K562 (cell line): ENCODE measurements at regions not wholly inside any gene's neighbourhood (a gene's known extent, or its start where the extent isn't known, plus 50 kb on each side); places are given as distances from the start of the nearest gene placed in this dataset.

Experiments used
- ATAC-seq: fragments of 200-7000 bp; cut with Tn5 transposase; 3 replicates; pipeline ENCODE4 v1.9.1; 2020; ENCODE audit warnings: moderate library complexity
- BruUV-seq: library from RNA; stranded (reverse); fragments of 400-500 nt; replicated peaks from 2 replicates; lab custom pipeline; 2021; lab: Mats Ljungman, UMichigan
- CTCF ChIA-PET: fragments of 300-600 bp; formaldehyde crosslinking; extraction: SDS; loops from one replicate; lab custom pipeline; 2021; ENCODE audit warnings: low intra/inter-chr PET ratio; lab: Yijun Ruan, JAX
- POLR2A ChIA-PET: fragments of 300-600, 350-650 bp; sonication (Branson Sonifier 250); formaldehyde crosslinking; extraction: SDS; loops from one replicate; lab custom pipeline; 2021; ENCODE audit warnings: antibody characterized with exemption, inconsistent platforms; lab: Yijun Ruan, JAX
- DNase-seq, 4 experiments: peaks; one replicate each; pipeline versions ENCODE4 v3.0.0 to v3.0.0-alpha.2; 2011 to 2018; ENCODE audit warnings: low spot score in 3 of 4, mixed read lengths in 3 of 4; ENCODE audit errors: extremely low read depth in 1 of 4
- FAIRE-seq: peaks from 2 replicates; lab custom pipeline; 2011; peaks lifted over from hg19 to GRCh38; lab: Jason Lieb, UNC
- H2AFZ ChIP-seq: 2 replicates; pipeline ENCODE4 v1.6.0; 2011; ENCODE audit warnings: low read depth, low read length, control low read depth, inconsistent platforms
- H3K27ac ChIP-seq: fragments of 200-600 bp; 3 replicates; pipeline ENCODE4 v1.8.0; 2011; ENCODE audit warnings: low read depth, mild to moderate bottlenecking, control low read depth, inconsistent platforms, low read length, moderate library complexity, mixed read lengths; ENCODE audit errors: extremely low read depth
- H3K27me3 ChIP-seq, 2 experiments: fragments of 300-600 bp in 1 of 2; 2 replicates in 1 of 2; 3 replicates in 1 of 2; pipeline versions ENCODE4 v1.6.0 to v1.8.0; 2011; ENCODE audit warnings: inconsistent platforms in 2 of 2, low read length in 2 of 2, mild to moderate bottlenecking in 1 of 2, mixed read lengths in 1 of 2, moderate library complexity in 1 of 2; ENCODE audit not compliant: control insufficient read depth in 2 of 2, insufficient read depth in 2 of 2
- H3K36me3 ChIP-seq: fragments of 300-600 bp; 3 replicates; pipeline ENCODE4 v1.8.0; 2011; ENCODE audit warnings: mild to moderate bottlenecking, low read length, inconsistent platforms; ENCODE audit not compliant: control insufficient read depth, insufficient read depth
- H3K4me1 ChIP-seq, 2 experiments: fragments of 200-600 bp in 1 of 2; replicated peaks in 1 of 2; 2 replicates in 1 of 2; 3 replicates in 1 of 2; pipeline versions ENCODE4 v1.5.1 to v1.8.0; 2011; ENCODE audit warnings: inconsistent platforms in 2 of 2, low read length in 2 of 2, mild to moderate bottlenecking in 1 of 2, mixed read lengths in 1 of 2, moderate library complexity in 1 of 2; ENCODE audit not compliant: control insufficient read depth in 2 of 2, insufficient read depth in 2 of 2
- H3K4me2 ChIP-seq: 2 replicates; pipeline ENCODE4 v1.6.1; 2011; ENCODE audit warnings: low read length, control low read depth, inconsistent platforms, mixed read lengths; ENCODE audit not compliant: insufficient read depth
- H3K4me3 ChIP-seq: fragments of 200-600 bp; sonication (generic), shearing (Covaris generic); 2 replicates; pipeline ENCODE4 v1.5.1; 2016; ENCODE audit warnings: control low read depth, inconsistent platforms
- H3K79me2 ChIP-seq: fragments of 200-600 bp; 3 replicates; pipeline ENCODE4 v1.8.0; 2011; ENCODE audit warnings: low read length, inconsistent platforms; ENCODE audit not compliant: control insufficient read depth, insufficient read depth
- H3K9ac ChIP-seq, 2 experiments: 2 replicates each; pipeline versions ENCODE4 v1.6.0 to v1.6.1; 2011; ENCODE audit warnings: low read depth in 2 of 2, low read length in 2 of 2, control low read depth in 1 of 2, inconsistent platforms in 1 of 2, mild to moderate bottlenecking in 1 of 2, mixed read lengths in 1 of 2; ENCODE audit not compliant: insufficient read depth in 1 of 2
- H3K9me1 ChIP-seq: one replicate; pipeline ENCODE4 v1.6.0; 2011; ENCODE audit warnings: inconsistent platforms, mild to moderate bottlenecking, low read length, moderate library complexity; ENCODE audit not compliant: control insufficient read depth, insufficient read depth
- H3K9me3 ChIP-seq: replicated peaks from 2 replicates; pipeline ENCODE4 v1.5.1; 2011; ENCODE audit warnings: low read depth, low read length, inconsistent platforms; ENCODE audit not compliant: control insufficient read depth, insufficient read depth
- H4K20me1 ChIP-seq: replicated peaks from 2 replicates; pipeline ENCODE4 v1.6.1; 2011; ENCODE audit warnings: low read length, inconsistent platforms, mixed read lengths; ENCODE audit not compliant: control insufficient read depth, insufficient read depth
- C11orf30 ChIP-seq: fragments of 450-650 bp; IDR thresholded peaks from 2 replicates; pipeline ENCODE4 v1.6.1; 2016; ENCODE audit warnings: low read depth, mild to moderate bottlenecking
- EZH2 ChIP-seq: IDR thresholded peaks from 2 replicates; pipeline ENCODE4 v1.6.1; 2012; ENCODE audit warnings: low read depth, mild to moderate bottlenecking, inconsistent platforms, low read length, borderline replicate concordance
- HIVEP1 ChIP-seq: fragments of 250-450 bp; sonication (Bioruptor Pico); IDR thresholded peaks from 2 replicates; pipeline ENCODE4 v1.4.0; 2020; ENCODE audit warnings: mild to moderate bottlenecking
- JUND ChIP-seq, 2 experiments: IDR thresholded peaks; 2 replicates in 1 of 2; 3 replicates in 1 of 2; pipeline ENCODE4 v1.6.1; 2011; ENCODE audit warnings: borderline replicate concordance in 2 of 2, low read depth in 2 of 2, low read length in 2 of 2, improper control_type of control experiment in 1 of 2, missing biosample characterization in 1 of 2, missing genetic modification characterization in 1 of 2, missing genetic modification reagents in 1 of 2
- MAZ ChIP-seq, 2 experiments: fragments of 450-650 bp in 1 of 2; sonication (generic) in 1 of 2; formaldehyde crosslinking; IDR thresholded peaks in 1 of 2; conservative IDR thresholded peaks in 1 of 2; 2 replicates each; pipeline versions ENCODE4 v1.4.0 to v1.5.0; 2020; ENCODE audit warnings: mild to moderate bottlenecking in 1 of 2, missing genetic modification reagents in 1 of 2
- RCOR1 ChIP-seq, 2 experiments: IDR thresholded peaks; 2 replicates each; pipeline ENCODE4 v1.6.1; 2012; ENCODE audit warnings: low read depth in 2 of 2, low read length in 2 of 2, borderline replicate concordance in 1 of 2, improper control_type of control experiment in 1 of 2
- SIN3B ChIP-seq: fragments of 450-650 bp; IDR thresholded peaks from 2 replicates; pipeline ENCODE4 v1.6.1; 2017; ENCODE audit warnings: low read depth, mild to moderate bottlenecking, moderate library complexity
- SMAD2 ChIP-seq: fragments of 150-350 bp; IDR thresholded peaks from 2 replicates; pipeline ENCODE4 v1.6.1; 2014; ENCODE audit warnings: low read depth, mild to moderate bottlenecking, low read length
- TCF7L2 ChIP-seq: fragments of 150-350 bp; IDR thresholded peaks from 2 replicates; pipeline ENCODE4 v1.6.1; 2016; ENCODE audit warnings: low read depth, mild to moderate bottlenecking, low read length, moderate library complexity
- THRAP3 ChIP-seq: fragments of 450-650 bp; IDR thresholded peaks from 2 replicates; pipeline ENCODE4 v1.6.1; 2016; ENCODE audit warnings: mild to moderate bottlenecking, inconsistent platforms, borderline replicate concordance
- ZNF584 ChIP-seq: fragments of 200-800 bp; sonication (Bioruptor generic); IDR thresholded peaks from 2 replicates; pipeline ENCODE4 v1.6.1; 2016; ENCODE audit warnings: low read depth, mild to moderate bottlenecking, missing genetic modification characterization, missing compliant biosample characterization
- WGBS: fragments of 100-300 bp; shearing (Covaris generic); methylation state at CpG from one replicate; pipeline ENCODE4 v1.1.6; 2016; ENCODE audit warnings: low coverage, mixed read lengths; ENCODE audit not compliant: insufficient coverage; ENCODE audit errors: missing lambda C conversion rate; 5-methylcytosine and 5-hydroxymethylcytosine counted together
- in situ Hi-C: fragments of 300-500 bp; cut with MboI; formaldehyde crosslinking; loops from 4 replicates; pipeline ENCODE4 v1.15.0; 2018; ENCODE audit warnings: inconsistent platforms, mixed read lengths
- intact Hi-C: fragments of 100-400 bp; cut with micrococcal nuclease; formaldehyde crosslinking; loops from 2 replicates; pipeline ENCODE4 v1.14.2; 2022
- TF ChIP-seq, protein P1 (sequence below): sonication (generic); formaldehyde crosslinking; IDR thresholded peaks from 2 replicates; pipeline ENCODE4 v1.8.0; 2022; ENCODE audit warnings: missing genetic modification reagents, mild to moderate bottlenecking, borderline replicate concordance
- TF ChIP-seq, protein P2 (sequence below): fragments of 450-650 bp; IDR thresholded peaks from one replicate; pipeline ENCODE4 v1.6.1; 2018; ENCODE audit warnings: mild to moderate bottlenecking, moderate library complexity; ENCODE audit not compliant: partially characterized antibody
- TF ChIP-seq, protein P3 (sequence below), 3 experiments: fragments of 200-800 bp in 1 of 3; sonication (Bioruptor generic) in 1 of 3; sonication (generic) in 1 of 3; formaldehyde crosslinking in 1 of 3; IDR thresholded peaks; 2 replicates each; pipeline versions ENCODE4 v1.6.1 to v1.8.0; 2016 to 2022; ENCODE audit warnings: mild to moderate bottlenecking in 2 of 3, missing compliant biosample characterization in 2 of 3, missing genetic modification characterization in 2 of 3, missing genetic modification reagents in 1 of 3

DNA sequence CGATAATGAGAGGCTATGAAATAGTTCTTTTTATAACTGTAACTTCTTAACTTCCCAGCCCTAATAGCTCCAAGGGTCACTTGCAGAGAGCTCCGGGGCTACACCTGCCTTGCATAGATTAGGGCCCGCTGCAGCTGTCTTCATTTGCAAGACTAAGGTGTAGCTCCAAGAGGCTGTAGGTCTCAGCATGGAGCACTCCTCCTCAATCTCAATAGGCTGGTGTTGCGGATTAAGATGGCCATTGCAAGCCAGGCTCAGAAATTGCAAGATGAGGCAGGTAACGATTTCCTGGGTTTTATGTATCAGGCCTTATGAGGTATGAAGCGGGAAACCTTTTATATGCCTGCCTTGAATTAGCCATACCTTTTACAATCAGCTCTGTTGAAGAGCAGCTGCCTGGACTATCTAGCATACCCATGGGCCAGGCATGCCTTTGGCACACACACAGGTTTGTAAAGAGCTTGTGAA lies 185.7 kb downstream of the TM9SF2 start (continued):
- TF ChIP-seq ZNF584 (CRISPR knock-in tag) (no peak), TCF7L2 (no peak), THRAP3 (no peak)
- TF ChIP-seq, all 486 proteins: peak for 6

DNA sequence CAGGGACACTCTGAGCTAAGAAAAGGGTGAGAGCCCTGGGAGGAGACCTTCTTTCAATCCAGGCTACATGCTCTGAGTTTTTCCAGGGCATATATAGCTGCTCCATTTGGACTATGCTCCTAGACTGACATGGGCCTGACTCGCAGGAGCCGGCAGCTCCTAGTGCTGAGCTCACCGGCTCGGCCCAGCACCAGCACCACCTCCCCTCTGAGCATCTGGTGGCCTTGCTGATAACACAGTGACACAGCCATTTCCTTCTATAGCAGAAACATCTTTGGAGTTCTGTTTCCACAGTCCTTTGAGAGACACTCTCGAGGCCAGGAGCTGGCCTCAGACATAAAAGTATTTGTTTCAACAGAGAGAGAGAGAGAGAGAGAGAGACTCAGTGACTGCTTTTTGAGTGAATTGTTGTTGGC lies 184.9 kb downstream of the TM9SF2 start:
- intact Hi-C loops (no loop called here), in situ Hi-C loops (no loop called here)
- Histone ChIP-seq H3K27ac (no peak overlapping the region), H3K27me3 (no peaks in the 10 kb centered on the region), H3K4me1 (peaks cover 0 to 8% of the 10 kb centered on the region in 2 experiments; a peak in 3 of 5 replicates), H3K9ac (peak overlapping the region in 1 of 2 experiments; percentile 48; a peak in 1 of 4 replicates), H3K4me3 (no peak overlapping the region), H3K36me3 (no peaks in the 10 kb centered on the region), H3K9me3 (no peaks in the 10 kb centered on the region), H2AFZ (no peak overlapping the region), H3K79me2 (no peaks in the 10 kb centered on the region), H3K9me1 (no peaks in the 10 kb centered on the region), H3K4me2 (no peak overlapping the region), H4K20me1 (no peaks in the 10 kb centered on the region; the same call in 1 of the 2 replicates)
- peak; percentile 97 for FAIRE-seq
- peak; percentile 13 to 82 (median 50) for DNase-seq
- WGBS = 2% methylated on average over 5 of the region's 5 CpGs
- ATAC-seq = peak; percentile 100
- POLR2A ChIA-PET = interaction anchor here (0.6 to 1.2 kb wide), 3 partner anchors 11 to 211 kb away, joined by 3 to 4 read pairs (median 3); no protein-coding TSS in a partner anchor
- CTCF ChIA-PET = no interaction called here
- BruUV-seq = no TSS peak
- TF ChIP-seq EZH2 (no peak), SIN3B (no peak), MAZ (CRISPR knock-in tag; conservative IDR thresholded peaks at IDR 0.05 in 1 of 2, IDR thresholded peaks at IDR 0.05 in 1 of 2) (no peak), SMAD2 (no peak), C11orf30 (peak; percentile 82), HIVEP1 (CRISPR knock-in tag) (no peak), JUND (IDR thresholded peaks at IDR 0.05; ENCODE audit: borderline replicate concordance, low read depth, low read length) (peak; percentile 49), JUND (tag; IDR thresholded peaks at IDR 0.05; ENCODE audit: borderline replicate concordance, low read depth, low read length) (no peak; the same call in 2 of the 3 replicates), RCOR1 (IDR thresholded peaks at IDR 0.05; ENCODE audit: borderline replicate concordance in 1 of 2, low read depth in 2 of 2, low read length in 2 of 2) (peak in 1 of 2 experiments; percentile 86; a peak in 2 of 4 replicates)
- TF ChIP-seq, protein P1, sequence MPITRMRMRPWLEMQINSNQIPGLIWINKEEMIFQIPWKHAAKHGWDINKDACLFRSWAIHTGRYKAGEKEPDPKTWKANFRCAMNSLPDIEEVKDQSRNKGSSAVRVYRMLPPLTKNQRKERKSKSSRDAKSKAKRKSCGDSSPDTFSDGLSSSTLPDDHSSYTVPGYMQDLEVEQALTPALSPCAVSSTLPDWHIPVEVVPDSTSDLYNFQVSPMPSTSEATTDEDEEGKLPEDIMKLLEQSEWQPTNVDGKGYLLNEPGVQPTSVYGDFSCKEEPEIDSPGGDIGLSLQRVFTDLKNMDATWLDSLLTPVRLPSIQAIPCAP = no peak
- TF ChIP-seq, protein P2, sequence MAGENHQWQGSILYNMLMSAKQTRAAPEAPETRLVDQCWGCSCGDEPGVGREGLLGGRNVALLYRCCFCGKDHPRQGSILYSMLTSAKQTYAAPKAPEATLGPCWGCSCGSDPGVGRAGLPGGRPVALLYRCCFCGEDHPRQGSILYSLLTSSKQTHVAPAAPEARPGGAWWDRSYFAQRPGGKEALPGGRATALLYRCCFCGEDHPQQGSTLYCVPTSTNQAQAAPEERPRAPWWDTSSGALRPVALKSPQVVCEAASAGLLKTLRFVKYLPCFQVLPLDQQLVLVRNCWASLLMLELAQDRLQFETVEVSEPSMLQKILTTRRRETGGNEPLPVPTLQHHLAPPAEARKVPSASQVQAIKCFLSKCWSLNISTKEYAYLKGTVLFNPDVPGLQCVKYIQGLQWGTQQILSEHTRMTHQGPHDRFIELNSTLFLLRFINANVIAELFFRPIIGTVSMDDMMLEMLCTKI = no peak
- TF ChIP-seq, protein P3, sequence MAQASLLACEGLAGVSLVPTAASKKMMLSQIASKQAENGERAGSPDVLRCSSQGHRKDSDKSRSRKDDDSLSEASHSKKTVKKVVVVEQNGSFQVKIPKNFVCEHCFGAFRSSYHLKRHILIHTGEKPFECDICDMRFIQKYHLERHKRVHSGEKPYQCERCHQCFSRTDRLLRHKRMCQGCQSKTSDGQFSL (CRISPR knock-in tag; IDR thresholded peaks at IDR 0.05) = no peak
- TF ChIP-seq, protein P3 (tag; IDR thresholded peaks at IDR 0.05) = no peak
